ENCODE measurements at regions not wholly inside any gene's neighbourhood (a gene's known extent, or its start where the extent isn't known, plus 50 kb on each side); places are given as distances from the start of the nearest gene placed in this dataset.

GRCh38 chr13:31048521-31048920 lies 113.2 kb downstream of the HSPH1 start:
- no peak for DNase-seq

DNA sequence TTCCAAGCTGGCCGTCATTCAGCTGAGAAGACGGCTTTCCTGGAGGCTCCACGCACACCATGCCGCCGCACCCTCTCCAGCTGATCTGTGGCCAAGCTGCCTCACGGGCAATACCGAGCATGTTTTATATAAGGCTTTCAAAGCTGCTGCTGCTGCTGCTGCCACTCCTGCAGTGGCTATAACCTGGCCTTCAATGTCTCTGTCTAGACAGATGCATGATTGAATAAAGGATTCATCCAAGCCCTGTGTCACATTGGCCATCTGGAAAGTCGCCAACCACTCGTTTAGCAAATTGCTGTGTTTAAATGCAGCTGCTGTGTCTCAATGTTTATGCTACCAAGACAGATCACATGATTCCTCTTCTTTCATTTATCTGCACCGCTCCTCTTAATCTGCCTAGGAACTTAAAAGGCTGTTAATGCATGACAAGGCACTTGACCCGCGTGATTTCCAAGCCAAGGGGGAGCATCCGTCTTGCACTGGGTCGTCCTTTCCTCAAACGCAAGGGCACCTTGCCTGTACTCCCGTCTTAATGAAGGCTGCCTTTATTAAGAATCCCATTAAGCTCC lies 114.3 kb downstream of the TEX26 start:
- DNase-seq, result peak; percentile 74

DNA sequence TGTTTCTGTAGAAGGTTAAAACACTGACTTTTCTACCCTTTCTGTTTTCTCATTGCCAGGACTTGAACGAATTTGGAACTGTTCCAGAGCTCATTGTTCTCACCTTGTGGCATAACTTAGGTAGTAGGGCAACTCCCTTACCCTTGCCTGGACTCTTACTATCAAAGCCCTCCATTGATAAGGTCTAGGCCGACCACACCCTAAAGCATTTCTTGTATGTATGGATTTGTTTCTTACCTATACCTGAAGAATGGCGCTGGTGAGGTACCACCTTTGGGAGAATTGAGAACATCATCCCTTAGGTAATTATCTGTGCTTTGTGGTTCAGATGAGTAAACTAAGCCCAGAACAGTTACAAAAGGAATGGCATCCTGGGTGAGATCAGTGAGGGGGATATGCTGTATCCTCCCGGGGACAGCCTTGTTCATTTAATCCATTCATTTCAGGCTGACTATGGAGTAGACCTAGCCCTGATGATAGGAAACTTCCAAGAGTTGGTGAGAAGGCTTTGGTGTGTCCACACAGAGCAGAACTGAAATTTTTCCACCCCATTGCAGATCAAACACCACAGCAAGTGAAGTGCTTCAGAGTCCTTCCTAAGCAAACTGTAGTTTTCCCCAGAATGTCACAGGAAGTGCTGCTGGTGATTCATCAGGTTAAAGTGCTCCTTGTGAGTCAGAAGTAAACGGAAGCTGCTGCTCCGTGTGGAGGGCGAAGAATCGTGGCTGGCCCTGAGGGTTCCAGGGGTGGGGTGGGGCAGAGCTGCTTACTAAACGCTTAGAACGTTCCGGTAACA lies 113.0 kb downstream of the TEX26 start:
- DNase-seq, result no peak

DNA sequence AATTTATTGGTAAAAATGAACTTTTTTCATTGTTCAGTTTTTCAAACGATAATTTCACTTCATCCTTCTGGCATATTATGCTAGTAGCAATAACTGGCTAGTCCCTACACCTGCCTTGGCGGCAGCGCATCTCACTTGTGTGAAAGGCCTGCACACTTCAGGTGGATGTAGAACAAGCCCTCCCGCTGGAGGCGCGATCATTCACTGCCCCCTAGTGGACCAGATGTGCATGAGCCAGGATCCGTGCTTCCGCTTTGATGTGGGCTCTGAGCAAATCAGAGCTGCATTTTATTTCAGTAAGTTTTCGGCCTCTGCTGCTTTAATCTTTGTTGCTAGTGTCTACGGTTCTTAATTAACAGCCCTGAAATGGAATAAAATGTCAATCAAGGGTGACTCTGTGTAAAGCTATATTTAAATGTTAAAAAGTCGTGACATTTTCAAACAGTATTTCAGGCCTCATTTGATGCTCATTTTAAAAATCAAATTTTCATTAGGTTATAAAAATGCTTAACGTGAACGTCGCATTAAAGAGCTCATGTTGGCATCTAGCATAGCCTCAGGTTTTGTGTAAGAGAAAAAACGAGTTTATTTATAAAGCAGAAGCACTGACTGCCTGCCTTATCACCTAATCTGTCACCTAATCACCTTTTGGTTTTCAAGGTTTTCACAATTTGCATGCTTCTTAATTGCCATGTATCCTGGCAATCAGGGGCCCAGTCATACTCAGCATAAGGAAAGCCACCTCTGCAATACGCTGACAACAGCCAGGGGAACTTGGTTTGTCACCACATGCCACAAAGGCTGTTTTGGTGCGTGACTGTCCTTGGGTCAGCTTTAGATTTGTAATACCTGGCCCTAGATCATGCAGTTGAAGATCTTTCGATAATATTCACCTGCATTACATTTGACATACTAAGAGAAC lies 112.2 kb downstream of the TEX26 start:
- peak; percentile 67 for DNase-seq

GRCh38 chr13:31043957-31044356 lies 111.5 kb downstream of the TEX26 start:
- DNase-seq, result no peak

GRCh38 chr13:31042481-31043165 lies 110.2 kb downstream of the TEX26 start:
- DNase-seq, result no peak

GRCh38 chr13:31042049-31042448 lies 109.6 kb downstream of the TEX26 start:
- no peak for DNase-seq

GRCh38 chr13:31038834-31039552 lies 106.5 kb downstream of the TEX26 start:
- no peak for DNase-seq

DNA sequence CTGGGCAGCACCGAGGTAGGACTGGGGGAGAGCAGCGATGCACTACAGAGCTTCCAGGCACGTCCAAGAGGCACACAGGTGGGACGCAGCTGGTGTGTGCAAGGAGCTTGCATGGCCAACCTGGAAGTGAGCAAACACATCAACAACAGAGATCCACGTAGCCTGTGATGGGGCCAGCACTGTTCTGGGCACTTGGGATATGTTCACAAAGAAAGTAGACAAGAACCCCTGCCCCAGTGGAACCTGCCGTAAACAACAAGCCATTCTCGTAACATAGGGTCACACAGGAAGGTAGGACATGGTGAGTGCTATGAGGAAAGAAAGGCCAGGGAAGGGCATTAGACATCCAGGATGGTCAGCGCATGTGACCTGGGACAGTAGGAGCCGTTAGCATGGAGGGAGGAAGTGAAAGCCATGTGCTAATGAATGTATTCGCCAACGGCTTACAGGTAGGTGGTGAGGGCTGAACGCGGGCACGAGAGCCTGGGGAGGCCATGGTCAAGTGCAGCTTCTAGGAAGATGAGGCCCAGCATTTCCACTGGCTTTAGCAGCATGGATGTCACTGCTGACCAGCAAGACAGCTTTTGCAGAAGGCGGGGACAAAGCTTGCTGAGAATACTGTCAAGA lies 105.5 kb downstream of the TEX26 start:
- no peak for DNase-seq

- no peak for DNase-seq
These were observed 104.6 kb downstream of the TEX26 start for GRCh38 chr13:31036731-31037695.

GRCh38 chr13:31035185-31035965 lies 102.9 kb downstream of the TEX26 start:
- DNase-seq, result no peak

- no peak for DNase-seq
These were observed 100.2 kb downstream of the TEX26 start for GRCh38 chr13:31032528-31033113.

- DNase-seq, result no peak
These were observed 99.0 kb downstream of the TEX26 start for GRCh38 chr13:31031482-31031881.

- no peak for DNase-seq
These were observed 96.6 kb downstream of the TEX26 start for GRCh38 chr13:31029102-31029501.

GRCh38 chr13:31027136-31027535 lies 94.7 kb downstream of the TEX26 start:
- no peak for DNase-seq

Data from NCI-H1105 (cell line).